ENCODE measurements at regions not wholly inside any gene's neighbourhood (a gene's known extent, or its start where the extent isn't known, plus 50 kb on each side); places are given as distances from the start of the nearest gene placed in this dataset.

DNA sequence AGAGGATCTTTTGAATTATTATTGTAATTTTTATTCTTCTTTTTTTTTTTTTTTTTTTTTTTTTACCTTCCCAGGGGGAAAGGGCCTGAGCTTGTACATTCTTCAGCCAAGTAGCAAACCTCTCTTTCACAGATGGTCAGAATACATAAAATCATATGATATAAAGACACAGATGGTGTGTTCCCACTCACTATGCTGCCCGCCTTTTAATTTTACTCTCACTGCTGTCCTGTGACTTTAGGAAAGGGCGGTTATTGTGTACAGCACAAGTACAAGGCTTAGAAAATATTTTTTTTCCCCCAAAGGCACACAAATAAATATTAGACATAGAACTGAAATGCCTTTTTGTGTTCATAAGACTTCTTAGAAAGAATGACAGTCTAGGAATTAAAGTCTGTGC is 213.6 kb downstream of the RPS24 start:
- DNase-seq, result no peak
- no peak overlapping the region for H3K4me3 Mint-ChIP-seq
- H3K4me1 Mint-ChIP-seq, result peaks cover 22% of the 10 kb centered on the region
- peaks cover 2% of the 10 kb centered on the region for H3K27me3 Mint-ChIP-seq
- no peak overlapping the region for H3K27ac Mint-ChIP-seq
- H3K9me3 Mint-ChIP-seq, result peaks cover 13% of the 10 kb centered on the region
- H3K36me3 Mint-ChIP-seq (ENCODE audit: low read depth), result no peaks in the 10 kb centered on the region
- intact Hi-C loops (cut with micrococcal nuclease), result no loop called here

DNA sequence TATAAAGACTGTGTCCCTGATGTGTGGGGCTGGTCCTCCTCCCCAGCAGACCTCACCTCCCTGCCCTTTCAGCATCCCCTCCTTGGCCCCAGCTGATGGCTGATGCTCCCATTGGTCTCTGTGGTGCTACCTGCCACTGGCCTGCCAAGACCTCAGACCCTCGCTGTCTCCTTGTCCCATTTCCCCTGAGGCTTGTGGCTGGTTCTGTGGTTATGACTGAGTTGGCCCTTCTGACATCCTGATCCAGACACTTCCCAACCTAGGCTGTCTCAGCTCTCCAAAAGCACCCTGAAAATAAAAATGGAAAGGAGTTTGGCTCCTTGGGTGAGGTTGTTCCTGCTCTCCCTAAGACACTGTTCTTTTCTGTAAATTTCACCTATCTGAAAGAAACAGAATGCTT is 214.2 kb downstream of the RPS24 start:
- intact Hi-C loops (cut with micrococcal nuclease), result no loop called here
- Mint-ChIP-seq H3K27me3 (peaks cover 2% of the 10 kb centered on the region), H3K9me3 (peaks cover 13% of the 10 kb centered on the region), H3K4me3 (no peak overlapping the region), H3K36me3 (ENCODE audit: low read depth) (no peaks in the 10 kb centered on the region), H3K4me1 (peaks cover 22% of the 10 kb centered on the region), H3K27ac (no peak overlapping the region)
- no peak for DNase-seq

DNA sequence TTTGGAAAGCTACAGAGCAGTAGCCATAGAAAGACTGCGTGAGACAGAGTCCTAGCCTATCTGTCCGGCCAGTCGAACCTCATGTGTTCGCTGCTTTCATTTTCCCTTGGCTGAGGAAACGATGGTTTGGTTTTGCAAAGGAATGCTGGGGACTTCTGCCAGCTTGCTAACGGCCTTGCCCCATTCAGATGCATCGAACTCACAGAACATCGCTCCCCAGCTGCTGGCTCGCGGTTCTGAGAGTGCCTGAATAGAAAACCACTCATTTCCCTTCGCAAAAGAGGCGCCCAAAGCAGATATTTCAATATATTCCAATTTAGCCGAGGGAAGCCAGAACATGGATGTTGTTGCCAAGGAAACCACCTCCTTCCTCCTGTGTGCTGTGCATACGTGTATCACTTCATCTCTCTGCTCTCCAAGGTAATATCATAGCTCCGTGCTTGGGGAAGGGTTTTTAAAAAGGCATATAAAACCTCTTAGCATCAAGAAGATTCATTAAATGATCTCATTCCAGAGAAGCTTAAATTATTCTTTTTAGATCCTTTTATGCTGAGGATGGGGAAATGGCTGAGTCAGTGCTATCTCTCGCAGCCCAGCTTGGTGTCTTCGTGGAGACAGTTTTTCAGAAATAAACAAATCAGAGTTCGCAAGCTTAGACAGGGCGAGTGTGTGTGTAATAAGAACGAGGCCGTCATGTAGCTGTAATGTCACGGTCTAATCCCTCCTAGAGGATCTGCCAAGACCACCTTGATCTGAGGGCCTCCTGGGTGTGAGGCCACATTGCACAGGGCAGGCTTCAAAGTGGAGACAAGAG is 215.2 kb downstream of the RPS24 start:
- Mint-ChIP-seq H3K9me3 (peaks cover 6% of the 10 kb centered on the region), H3K27ac (no peak overlapping the region), H3K27me3 (peaks cover 2% of the 10 kb centered on the region), H3K4me1 (peaks cover 22% of the 10 kb centered on the region), H3K4me3 (no peak overlapping the region), H3K36me3 (ENCODE audit: low read depth) (no peaks in the 10 kb centered on the region)
- intact Hi-C loops (cut with micrococcal nuclease), result no loop called here
- no peak for DNase-seq

DNA sequence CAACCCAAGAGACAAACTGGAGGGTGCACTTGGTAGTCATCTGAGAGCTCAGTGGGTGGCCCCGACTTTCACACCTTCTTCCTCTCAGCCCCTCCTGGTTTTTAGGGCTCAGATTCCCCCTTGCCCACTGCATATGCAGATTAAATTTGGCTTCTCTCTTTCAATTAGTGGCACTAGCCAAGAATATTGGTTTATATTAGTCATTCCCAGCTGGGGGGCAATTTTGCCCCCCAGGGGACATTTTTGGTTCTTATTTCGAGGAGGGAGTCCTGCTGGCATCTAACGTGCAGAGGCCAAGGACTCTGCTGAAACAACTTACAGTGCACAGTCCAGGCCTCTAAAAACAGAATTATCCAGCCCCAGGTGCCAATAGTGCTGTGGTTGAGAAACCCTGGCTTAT is 216.0 kb downstream of the RPS24 start:
- H3K4me3 Mint-ChIP-seq, result no peak overlapping the region
- peaks cover 2% of the 10 kb centered on the region for H3K27me3 Mint-ChIP-seq
- intact Hi-C loops (cut with micrococcal nuclease), result no loop called here
- H3K9me3 Mint-ChIP-seq, result peaks cover 5% of the 10 kb centered on the region
- no peak for DNase-seq
- H3K27ac Mint-ChIP-seq, result no peak overlapping the region
- H3K36me3 Mint-ChIP-seq (ENCODE audit: low read depth), result no peaks in the 10 kb centered on the region
- peaks cover 22% of the 10 kb centered on the region for H3K4me1 Mint-ChIP-seq

DNA sequence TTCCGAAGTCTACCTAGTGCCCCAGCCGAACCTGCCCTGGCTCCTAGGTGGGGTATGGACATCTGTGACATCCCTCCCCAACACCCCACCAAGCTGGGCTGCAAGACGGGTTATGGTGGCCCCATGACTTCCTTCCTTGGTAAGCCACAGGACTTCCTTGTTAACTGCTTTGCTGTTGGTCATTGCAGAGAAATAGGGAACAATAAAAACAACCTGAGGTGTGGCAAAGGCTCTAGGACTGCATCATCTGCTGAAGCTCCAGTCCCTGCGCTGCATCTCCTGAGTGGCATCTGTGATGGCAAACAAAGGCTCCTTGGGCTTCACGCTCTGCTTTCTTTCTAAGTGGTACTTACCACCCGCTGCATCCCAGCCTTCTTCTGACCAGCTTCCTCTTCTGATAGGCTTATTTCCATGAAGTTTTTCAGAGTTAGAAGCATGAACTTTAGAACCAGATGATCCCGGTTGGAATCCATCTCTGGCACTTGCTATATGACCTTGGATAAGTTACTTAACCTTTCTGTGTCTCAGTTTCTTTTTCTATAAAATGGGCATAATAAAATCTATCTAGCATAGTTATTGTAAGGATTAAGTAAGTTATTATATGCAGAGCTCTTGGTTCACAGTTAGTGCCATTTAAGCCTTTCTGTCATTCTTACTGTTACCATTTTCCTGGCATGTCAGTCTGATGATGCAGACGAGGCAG is 216.8 kb downstream of the RPS24 start:
- Mint-ChIP-seq H3K4me1 (peaks cover 22% of the 10 kb centered on the region), H3K36me3 (ENCODE audit: low read depth) (no peaks in the 10 kb centered on the region), H3K27ac (no peak overlapping the region), H3K27me3 (peaks cover 2% of the 10 kb centered on the region), H3K4me3 (no peak overlapping the region), H3K9me3 (peaks cover 2% of the 10 kb centered on the region)
- intact Hi-C loops (cut with micrococcal nuclease), result no loop called here
- DNase-seq, result no peak

DNA sequence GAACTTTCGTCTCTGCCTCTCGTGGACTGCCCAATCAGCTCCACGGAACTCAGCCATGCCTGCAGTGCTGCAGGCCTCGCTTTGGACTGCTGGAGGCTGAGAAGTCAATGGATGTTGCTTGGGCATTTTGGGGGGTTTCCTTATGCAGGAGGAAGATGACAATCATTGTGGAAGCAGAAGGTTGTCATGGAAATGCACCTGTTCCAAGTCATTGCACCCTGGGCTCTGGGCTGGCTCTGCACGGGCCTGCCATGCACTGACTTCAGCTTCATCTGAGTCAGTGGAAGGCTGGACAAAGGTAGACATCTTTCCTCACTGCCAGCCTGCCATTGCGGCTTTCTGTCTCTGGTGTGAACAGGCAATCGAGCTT is 217.3 kb downstream of the RPS24 start:
- Mint-ChIP-seq H3K4me1 (peaks cover 22% of the 10 kb centered on the region), H3K36me3 (ENCODE audit: low read depth) (no peaks in the 10 kb centered on the region), H3K27ac (no peak overlapping the region), H3K9me3 (no peaks in the 10 kb centered on the region), H3K4me3 (no peak overlapping the region), H3K27me3 (peaks cover 2% of the 10 kb centered on the region)
- no peak for DNase-seq
- intact Hi-C loops (cut with micrococcal nuclease), result no loop called here

DNA sequence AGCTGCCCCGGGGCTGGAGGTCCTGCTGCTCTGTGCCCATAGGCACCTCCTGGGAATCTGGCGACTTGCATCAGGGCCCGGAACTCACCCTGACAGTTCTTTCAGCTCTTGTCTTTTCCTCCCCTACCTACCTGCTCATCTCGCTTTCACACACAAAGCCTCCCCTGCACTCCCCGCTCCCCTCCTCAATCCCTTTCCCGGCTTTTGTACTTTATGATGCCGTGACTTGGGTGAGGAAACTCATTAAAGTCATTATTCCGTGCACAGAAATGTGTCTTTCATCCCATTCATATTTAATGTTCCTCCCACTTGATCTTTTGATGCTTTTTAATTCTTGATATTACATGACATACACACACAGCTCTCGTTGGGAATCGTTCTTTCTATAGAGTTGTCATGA is 218.6 kb downstream of the RPS24 start:
- intact Hi-C loops (cut with micrococcal nuclease), result no loop called here
- Mint-ChIP-seq H3K27me3 (peaks cover 2% of the 10 kb centered on the region), H3K27ac (no peak overlapping the region), H3K9me3 (no peaks in the 10 kb centered on the region), H3K36me3 (ENCODE audit: low read depth) (no peaks in the 10 kb centered on the region), H3K4me3 (no peak overlapping the region), H3K4me1 (peaks cover 22% of the 10 kb centered on the region)
- no peak for DNase-seq

DNA sequence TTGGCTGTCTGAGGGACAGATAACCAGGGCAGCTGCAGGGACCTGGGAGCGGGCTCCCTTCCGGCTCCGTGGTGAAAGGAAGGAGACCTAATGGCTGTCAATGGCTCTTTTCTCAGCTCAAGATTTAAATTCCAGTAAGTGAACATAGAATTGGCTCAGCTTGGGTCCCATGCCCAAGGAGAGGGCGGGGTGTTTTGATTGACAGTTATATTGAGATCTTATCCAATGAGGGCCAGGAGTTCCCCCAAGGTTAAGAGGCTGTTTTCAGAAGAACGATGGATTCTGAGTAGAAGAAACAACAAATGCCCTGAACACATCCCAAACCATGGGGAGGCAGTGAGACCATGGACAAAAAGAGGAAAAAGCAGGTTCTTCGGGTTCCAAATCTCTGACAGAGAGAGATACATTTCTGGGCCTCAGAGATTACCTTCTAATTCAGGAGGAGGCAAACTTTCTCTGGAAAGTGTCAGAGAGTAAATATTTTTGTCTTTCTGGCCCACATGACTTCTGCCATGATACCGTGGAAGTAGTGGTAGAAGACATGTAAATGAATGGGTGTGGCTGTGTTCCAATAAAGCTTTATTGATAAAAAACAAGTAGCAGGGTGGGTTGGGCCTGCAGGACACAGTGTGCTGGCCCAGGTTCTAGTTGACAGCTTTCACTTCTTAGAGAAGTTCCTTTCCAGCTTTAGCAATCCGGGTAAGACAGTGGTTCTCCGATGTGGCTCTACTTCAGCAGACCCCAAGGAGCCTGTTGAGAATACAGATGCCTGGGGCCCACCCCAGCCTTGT is 219.6 kb downstream of the RPS24 start:
- Mint-ChIP-seq H3K9me3 (no peaks in the 10 kb centered on the region), H3K36me3 (ENCODE audit: low read depth) (no peaks in the 10 kb centered on the region), H3K27ac (no peak overlapping the region), H3K27me3 (peaks cover 2% of the 10 kb centered on the region), H3K4me1 (peaks cover 21% of the 10 kb centered on the region), H3K4me3 (no peak overlapping the region)
- intact Hi-C loops (cut with micrococcal nuclease), result no loop called here
- DNase-seq, result no peak

DNA sequence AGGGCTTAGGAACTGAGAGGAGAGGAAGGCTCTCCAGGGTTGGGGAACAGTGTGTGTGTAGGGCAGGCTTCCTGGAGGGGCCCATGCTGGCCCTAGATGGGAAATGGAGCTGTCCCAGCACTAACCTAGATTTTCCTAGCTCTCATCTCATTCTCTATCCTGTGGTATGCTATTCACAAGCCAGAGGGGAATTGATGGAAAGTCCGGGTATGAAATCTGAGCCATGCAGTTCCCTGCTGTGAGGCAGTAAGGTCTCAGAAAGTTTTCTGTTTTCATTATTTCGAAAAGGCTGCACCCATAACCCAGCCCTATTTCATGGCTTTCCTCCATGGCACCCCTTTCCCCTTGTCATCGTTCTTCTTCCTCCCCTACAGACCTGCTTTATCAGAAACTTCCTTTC is 220.3 kb downstream of the RPS24 start:
- Mint-ChIP-seq H3K4me3 (no peak overlapping the region), H3K27ac (no peak overlapping the region), H3K36me3 (ENCODE audit: low read depth) (no peaks in the 10 kb centered on the region), H3K9me3 (no peaks in the 10 kb centered on the region), H3K4me1 (peaks cover 14% of the 10 kb centered on the region), H3K27me3 (peaks cover 2% of the 10 kb centered on the region)
- intact Hi-C loops (cut with micrococcal nuclease), result no loop called here
- no peak for DNase-seq

DNA sequence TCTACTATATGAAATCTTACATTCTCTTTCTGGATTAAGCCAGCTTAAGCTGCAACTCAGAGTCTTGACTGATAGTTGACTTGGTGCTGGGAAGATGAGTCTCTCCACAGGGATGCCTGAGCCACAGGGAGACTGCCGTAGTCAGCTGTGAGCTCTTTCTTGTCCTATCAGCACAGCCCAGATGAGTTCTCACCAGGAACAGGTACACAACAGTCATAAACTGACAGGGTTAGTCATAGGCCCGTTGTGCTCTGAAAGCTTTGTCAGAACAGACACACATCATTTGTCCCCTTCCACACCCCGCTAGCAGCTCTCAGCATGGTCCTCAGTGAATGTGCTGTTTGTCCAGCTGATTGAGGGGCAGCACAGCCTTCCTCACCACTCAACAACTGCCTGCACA is 221.6 kb downstream of the RPS24 start:
- no peak for DNase-seq
- peaks cover 5% of the 10 kb centered on the region for H3K27me3 Mint-ChIP-seq
- peaks cover 6% of the 10 kb centered on the region for H3K4me1 Mint-ChIP-seq
- intact Hi-C loops (cut with micrococcal nuclease), result no loop called here
- H3K36me3 Mint-ChIP-seq (ENCODE audit: low read depth), result no peaks in the 10 kb centered on the region
- H3K9me3 Mint-ChIP-seq, result no peaks in the 10 kb centered on the region
- no peak overlapping the region for H3K4me3 Mint-ChIP-seq
- H3K27ac Mint-ChIP-seq, result no peak overlapping the region

DNA sequence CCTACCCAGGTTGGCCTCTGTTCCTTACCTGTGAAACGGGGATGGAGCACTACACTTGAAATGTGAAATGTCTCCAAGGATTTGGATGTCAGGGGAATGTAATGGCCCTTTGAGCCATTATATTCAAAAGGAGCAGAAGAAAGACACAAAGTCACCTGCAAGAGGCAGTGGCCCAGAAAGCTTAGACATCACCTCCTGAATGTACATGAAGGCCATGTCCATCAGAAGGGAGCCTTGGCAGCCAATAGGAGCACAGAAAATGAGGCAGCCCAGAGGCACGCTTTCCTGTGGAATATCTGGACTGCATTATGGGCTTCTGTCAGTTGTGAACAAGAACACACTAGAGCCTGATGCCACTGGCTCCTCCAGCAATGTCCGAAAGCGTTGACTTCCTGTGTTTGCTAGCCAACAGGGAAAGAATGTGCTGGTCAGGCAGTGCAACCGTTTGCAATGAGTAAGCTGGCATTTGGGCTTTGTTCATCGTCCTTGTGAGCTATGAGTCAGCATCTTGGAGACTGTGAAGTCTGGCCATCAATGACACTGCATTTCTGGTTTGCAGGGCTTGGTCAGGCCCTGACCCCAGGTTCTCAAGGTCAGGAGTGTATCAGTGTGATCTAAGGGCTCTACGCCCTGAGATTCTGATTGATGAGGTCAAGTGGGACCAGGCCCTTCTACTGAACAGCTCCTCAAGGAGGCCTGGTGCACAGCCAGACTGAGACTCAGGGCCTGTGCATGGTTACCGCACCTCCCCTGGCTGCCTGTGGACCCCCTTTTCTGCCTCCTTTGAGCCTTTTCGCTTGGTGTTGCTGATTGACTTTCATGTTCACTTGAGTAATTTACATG is 222.4 kb downstream of the RPS24 start:
- DNase-seq, result no peak
- peaks cover 2% of the 10 kb centered on the region for H3K4me1 Mint-ChIP-seq
- peaks cover 5% of the 10 kb centered on the region for H3K27me3 Mint-ChIP-seq
- intact Hi-C loops (cut with micrococcal nuclease), result no loop called here
- H3K9me3 Mint-ChIP-seq, result no peaks in the 10 kb centered on the region
- no peak overlapping the region for H3K4me3 Mint-ChIP-seq
- H3K27ac Mint-ChIP-seq, result no peak overlapping the region
- no peaks in the 10 kb centered on the region for H3K36me3 Mint-ChIP-seq (ENCODE audit: low read depth)

DNA sequence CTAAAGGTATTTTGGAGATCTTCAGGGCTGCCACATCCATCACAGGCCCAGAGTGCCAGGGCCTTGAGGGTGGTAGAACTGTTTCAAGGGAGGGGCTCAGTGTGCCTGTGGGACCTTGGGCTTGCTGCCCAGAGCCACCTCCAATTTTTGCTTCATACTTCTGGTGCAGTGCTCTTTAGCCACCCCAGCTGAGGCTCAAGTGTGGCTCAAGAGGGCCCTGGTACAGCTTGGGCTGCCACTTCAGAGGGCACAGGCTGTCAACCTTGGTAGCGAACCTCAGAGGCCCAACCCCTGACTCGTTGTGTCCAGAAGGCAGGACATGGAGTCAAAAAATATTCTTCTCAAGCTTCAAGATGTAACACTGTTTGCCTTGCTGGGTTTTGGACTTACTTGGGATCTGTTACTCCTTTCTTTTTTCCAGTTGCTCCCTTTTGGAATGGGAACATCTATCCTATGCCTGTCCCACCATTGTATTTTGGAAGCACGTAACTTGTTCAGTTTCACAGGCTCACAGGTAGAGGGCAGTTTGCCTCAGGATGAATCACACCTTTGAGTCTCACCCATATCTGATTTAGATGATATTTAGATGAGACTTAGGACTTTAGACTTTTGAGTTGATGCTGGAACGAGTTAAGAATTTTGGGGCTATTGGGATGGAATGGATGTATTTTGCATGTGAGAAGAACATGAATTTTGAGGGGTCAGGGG is 224.8 kb downstream of the RPS24 start:
- Mint-ChIP-seq H3K4me1 (no peaks in the 10 kb centered on the region), H3K36me3 (ENCODE audit: low read depth) (no peaks in the 10 kb centered on the region), H3K4me3 (no peak overlapping the region), H3K9me3 (no peaks in the 10 kb centered on the region), H3K27ac (no peak overlapping the region), H3K27me3 (peaks cover 5% of the 10 kb centered on the region)
- DNase-seq, result no peak
- intact Hi-C loops (cut with micrococcal nuclease), result no loop called here

DNA sequence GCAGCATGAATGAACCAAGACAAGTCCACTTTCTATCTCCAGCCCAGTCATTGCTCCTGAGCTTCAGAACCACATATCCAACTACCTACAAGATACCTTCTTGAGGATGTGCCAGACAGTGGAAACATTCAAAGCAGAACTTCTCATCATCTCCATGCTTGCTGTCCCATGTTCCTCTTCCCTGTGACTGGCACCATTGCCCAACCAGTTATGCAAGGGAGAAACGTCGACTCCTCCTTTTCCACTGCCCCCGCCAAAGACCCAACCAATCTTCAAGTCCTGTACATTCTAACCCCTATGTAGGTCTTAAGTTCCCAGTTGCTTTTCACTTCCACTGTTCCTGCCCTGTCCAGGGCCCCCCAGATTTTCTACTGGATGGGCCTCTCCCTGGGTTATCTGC is 225.7 kb downstream of the RPS24 start:
- Mint-ChIP-seq H3K4me1 (no peaks in the 10 kb centered on the region), H3K36me3 (ENCODE audit: low read depth) (no peaks in the 10 kb centered on the region), H3K27ac (no peak overlapping the region), H3K9me3 (no peaks in the 10 kb centered on the region), H3K27me3 (peaks cover 5% of the 10 kb centered on the region), H3K4me3 (no peak overlapping the region)
- no peak for DNase-seq
- intact Hi-C loops (cut with micrococcal nuclease), result no loop called here

Measured in activated CD4-positive, alpha-beta T cell treated with anti-CD3 and anti-CD28 coated beads, Interleukin-2, amount 10 ng/mL, durations not matched to agents 24 days and 14 days (primary cell).